HepG2 (cell line): ENCODE measurements at regions not wholly inside any gene's neighbourhood (a gene's known extent, or its start where the extent isn't known, plus 50 kb on each side); places are given as distances from the start of the nearest gene placed in this dataset.

Experiments
- ATAC-seq: fragments of 200-7000 bp; cut with Tn5 transposase; 3 replicates; pipeline ENCODE4 v1.9.1; 2020; ENCODE audit warnings: mild to moderate bottlenecking, moderate library complexity
- BruUV-seq: library from RNA; stranded (reverse); fragments of 400-500 nt; replicated peaks from 2 replicates; lab custom pipeline; 2021; lab: Mats Ljungman, UMichigan
- CTCF ChIA-PET: fragments of 300-600 bp; formaldehyde crosslinking; extraction: SDS; loops from one replicate; lab custom pipeline; 2021; ENCODE audit warnings: low total read pairs, inconsistent platforms, low intra/inter-chr PET ratio; lab: Yijun Ruan, JAX
- POLR2A ChIA-PET: fragments of 350-600 bp; sonication (Branson Sonifier 250); formaldehyde crosslinking; loops from one replicate; lab custom pipeline; 2020; ENCODE audit warnings: antibody characterized with exemption, inconsistent platforms; lab: Yijun Ruan, JAX
- DNase-seq: peaks from one replicate; pipeline ENCODE4 v3.0.0-alpha.2; 2015; ENCODE audit warnings: low spot score
- FAIRE-seq: peaks from 3 replicates; lab custom pipeline; 2011; peaks lifted over from hg19 to GRCh38; lab: Jason Lieb, UNC
- H2AFZ ChIP-seq: one replicate; pipeline ENCODE4 v1.6.1; 2011; ENCODE audit warnings: low read length, inconsistent platforms
- H3K27ac ChIP-seq: fragments of 300-600 bp; 3 replicates; pipeline ENCODE4 v1.8.0; 2011; ENCODE audit warnings: mixed run types, mild to moderate bottlenecking, mixed read lengths, low read length, inconsistent platforms; ENCODE audit not compliant: insufficient read depth; ENCODE audit errors: extremely low read length
- H3K27me3 ChIP-seq, 2 experiments: fragments of 200-600 bp in 1 of 2; 2 replicates in 1 of 2; 3 replicates in 1 of 2; pipeline versions ENCODE4 v1.6.0 to v1.8.0; 2011; ENCODE audit warnings: low read length in 2 of 2, mild to moderate bottlenecking in 2 of 2, moderate library complexity in 2 of 2, inconsistent platforms in 1 of 2; ENCODE audit not compliant: insufficient read depth in 2 of 2, control insufficient read depth in 1 of 2
- H3K36me3 ChIP-seq, 2 experiments: fragments of 200-600 bp in 1 of 2; replicated peaks in 1 of 2; 2 replicates in 1 of 2; 3 replicates in 1 of 2; pipeline versions ENCODE4 v1.5.1 to v1.8.0; 2011; ENCODE audit warnings: low read length in 2 of 2, inconsistent platforms in 1 of 2; ENCODE audit not compliant: insufficient read depth in 2 of 2, control insufficient read depth in 1 of 2
- H3K4me1 ChIP-seq: 2 replicates; pipeline ENCODE4 v1.5.1; 2012; ENCODE audit warnings: low read length, inconsistent platforms; ENCODE audit not compliant: insufficient read depth
- H3K4me2 ChIP-seq: 2 replicates; pipeline ENCODE4 v1.6.0; 2011; ENCODE audit warnings: low read depth, low read length, inconsistent platforms
- H3K4me3 ChIP-seq, 3 experiments: fragments of 200-600 bp in 1 of 3; sonication (generic), shearing (Covaris generic) in 1 of 3; replicated peaks in 1 of 3; 2 replicates each; pipeline ENCODE4 v1.5.1; 2011 to 2016; ENCODE audit warnings: low read length in 3 of 3, inconsistent platforms in 2 of 3, low read depth in 2 of 3, mild to moderate bottlenecking in 2 of 3, control low read depth in 1 of 3, mixed read lengths in 1 of 3; ENCODE audit not compliant: insufficient read depth in 1 of 3
- H3K79me2 ChIP-seq: one replicate; pipeline ENCODE4 v1.6.1; 2011; ENCODE audit warnings: low read length, inconsistent platforms; ENCODE audit not compliant: insufficient read depth
- H3K9ac ChIP-seq: 2 replicates; pipeline ENCODE4 v1.6.0; 2011; ENCODE audit warnings: mild to moderate bottlenecking, low read depth, low read length, inconsistent platforms; ENCODE audit not compliant: insufficient read depth
- H3K9me3 ChIP-seq: 2 replicates; pipeline ENCODE4 v1.5.1; 2012; ENCODE audit warnings: mild to moderate bottlenecking, low read length
- H4K20me1 ChIP-seq: 2 replicates; pipeline ENCODE4 v1.6.0; 2011; ENCODE audit warnings: inconsistent platforms, mild to moderate bottlenecking, low read length, moderate library complexity; ENCODE audit not compliant: insufficient read depth
- AGO2 ChIP-seq: fragments of 200-400 bp; formaldehyde crosslinking; optimal IDR thresholded peaks from 2 replicates; pipeline ENCODE3; 2017; ENCODE audit warnings: mild to moderate bottlenecking, low read depth, low read length, moderate library complexity
- GTF2F1 ChIP-seq: fragments of 150-350 bp; IDR thresholded peaks from 2 replicates; pipeline ENCODE4 v1.6.1; 2014; ENCODE audit warnings: low read length
- ZNF232 ChIP-seq: sonication (generic); formaldehyde crosslinking; IDR thresholded peaks from 2 replicates; pipeline ENCODE4 v1.4.0; 2020; ENCODE audit warnings: missing genetic modification reagents, borderline replicate concordance
- ZNF354B ChIP-seq: sonication (generic); formaldehyde crosslinking; IDR thresholded peaks from 2 replicates; pipeline ENCODE4 v1.8.0; 2022; ENCODE audit warnings: mild to moderate bottlenecking, missing genetic modification reagents
- ZNF678 ChIP-seq: sonication (generic); formaldehyde crosslinking; IDR thresholded peaks from 2 replicates; pipeline ENCODE4 v1.4.0; 2020; ENCODE audit warnings: mild to moderate bottlenecking, missing genetic modification reagents
- ZSCAN21 ChIP-seq: sonication (generic); formaldehyde crosslinking; IDR thresholded peaks from 2 replicates; pipeline ENCODE4 v1.8.0; 2022; ENCODE audit warnings: mild to moderate bottlenecking, missing genetic modification reagents, moderate library complexity, borderline replicate concordance
- WGBS: methylation state at CpG from one replicate; pipeline ENCODE4 v1.1.6; 2017; ENCODE audit warnings: low lambda C conversion rate; 5-methylcytosine and 5-hydroxymethylcytosine counted together
- in situ Hi-C: cut with HindIII; loops from 2 replicates; pipeline ENCODE4 v1.10.0; 2017; ENCODE audit warnings: low pct_unique_long_range_greater_than_20kb; ENCODE audit not compliant: extremely low pct_ligation_motif_present
- intact Hi-C: fragments of 100-400 bp; cut with micrococcal nuclease; formaldehyde crosslinking; loops from one replicate; pipeline ENCODE4 v1.10.0; 2022; ENCODE audit not compliant: unreplicated experiment
- TF ChIP-seq, protein P1 (sequence below): sonication (generic); formaldehyde crosslinking; IDR thresholded peaks from 2 replicates; pipeline ENCODE4 v1.4.0; 2020; ENCODE audit warnings: missing genetic modification reagents, mild to moderate bottlenecking, borderline replicate concordance
- TF ChIP-seq, protein P2 (sequence below): sonication (generic); formaldehyde crosslinking; IDR thresholded peaks from 2 replicates; pipeline ENCODE4 v1.4.0; 2020; ENCODE audit warnings: missing genetic modification reagents

DNA sequence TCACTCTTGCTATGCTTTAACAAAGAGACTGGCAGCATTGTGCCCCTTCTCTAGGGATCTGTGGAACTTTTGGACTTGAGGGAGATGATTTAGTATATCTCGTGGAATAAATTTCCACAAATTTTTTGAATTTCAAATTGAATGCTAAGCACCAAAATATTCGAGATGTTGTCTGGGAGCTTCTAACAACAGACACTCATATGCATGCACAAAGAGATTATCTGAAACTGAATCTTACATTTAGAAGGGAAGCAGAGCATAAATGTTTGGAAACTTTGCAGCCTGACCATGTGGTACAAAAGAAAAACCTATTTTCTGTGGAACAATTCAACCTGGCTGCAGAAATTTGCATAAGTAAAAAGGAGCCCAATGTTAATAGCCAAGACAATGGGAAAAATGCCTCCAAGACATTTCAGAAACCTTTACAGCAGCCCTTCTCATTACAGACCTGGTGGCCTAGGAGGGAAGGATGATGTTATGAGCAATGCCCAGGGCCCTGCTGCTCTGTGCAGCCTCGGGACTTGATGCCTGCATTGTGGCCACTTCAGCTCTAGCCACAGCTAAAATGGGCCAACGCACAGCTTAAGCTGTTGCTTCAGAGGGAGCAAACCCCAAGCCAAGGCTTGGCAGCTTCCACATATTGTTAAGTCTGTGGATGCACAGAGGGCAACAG, 285.8 kb upstream of the FAM174A start:
- Histone ChIP-seq H3K4me1 (no peaks in the 10 kb centered on the region), H2AFZ (no peak overlapping the region), H3K9ac (no peak overlapping the region), H3K27ac (no peak overlapping the region), H3K4me3 (no peak overlapping the region), H3K27me3 (no peaks in the 10 kb centered on the region), H3K79me2 (no peaks in the 10 kb centered on the region), H3K9me3 (no peaks in the 10 kb centered on the region), H3K36me3 (no peaks in the 10 kb centered on the region), H3K4me2 (no peak overlapping the region), H4K20me1 (no peaks in the 10 kb centered on the region)
- in situ Hi-C loops, result no loop called here
- TF ChIP-seq, protein P1, sequence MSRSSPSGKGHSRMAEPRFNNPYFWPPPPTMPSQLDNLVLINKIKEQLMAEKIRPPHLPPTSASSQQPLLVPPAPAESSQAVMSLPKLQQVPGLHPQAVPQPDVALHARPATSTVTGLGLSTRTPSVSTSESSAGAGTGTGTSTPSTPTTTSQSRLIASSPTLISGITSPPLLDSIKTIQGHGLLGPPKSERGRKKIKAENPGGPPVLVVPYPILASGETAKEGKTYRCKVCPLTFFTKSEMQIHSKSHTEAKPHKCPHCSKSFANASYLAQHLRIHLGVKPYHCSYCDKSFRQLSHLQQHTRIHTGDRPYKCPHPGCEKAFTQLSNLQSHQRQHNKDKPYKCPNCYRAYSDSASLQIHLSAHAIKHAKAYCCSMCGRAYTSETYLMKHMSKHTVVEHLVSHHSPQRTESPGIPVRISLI (CRISPR knock-in tag), result no peak
- no peak for TF ChIP-seq ZNF678 (CRISPR knock-in tag)
- no peak for TF ChIP-seq GTF2F1
- TF ChIP-seq ZNF232 (CRISPR knock-in tag), result no peak
- no peak for TF ChIP-seq ZNF354B
- TF ChIP-seq AGO2, result no peak
- no peak for TF ChIP-seq ZSCAN21
- TF ChIP-seq, protein P2, sequence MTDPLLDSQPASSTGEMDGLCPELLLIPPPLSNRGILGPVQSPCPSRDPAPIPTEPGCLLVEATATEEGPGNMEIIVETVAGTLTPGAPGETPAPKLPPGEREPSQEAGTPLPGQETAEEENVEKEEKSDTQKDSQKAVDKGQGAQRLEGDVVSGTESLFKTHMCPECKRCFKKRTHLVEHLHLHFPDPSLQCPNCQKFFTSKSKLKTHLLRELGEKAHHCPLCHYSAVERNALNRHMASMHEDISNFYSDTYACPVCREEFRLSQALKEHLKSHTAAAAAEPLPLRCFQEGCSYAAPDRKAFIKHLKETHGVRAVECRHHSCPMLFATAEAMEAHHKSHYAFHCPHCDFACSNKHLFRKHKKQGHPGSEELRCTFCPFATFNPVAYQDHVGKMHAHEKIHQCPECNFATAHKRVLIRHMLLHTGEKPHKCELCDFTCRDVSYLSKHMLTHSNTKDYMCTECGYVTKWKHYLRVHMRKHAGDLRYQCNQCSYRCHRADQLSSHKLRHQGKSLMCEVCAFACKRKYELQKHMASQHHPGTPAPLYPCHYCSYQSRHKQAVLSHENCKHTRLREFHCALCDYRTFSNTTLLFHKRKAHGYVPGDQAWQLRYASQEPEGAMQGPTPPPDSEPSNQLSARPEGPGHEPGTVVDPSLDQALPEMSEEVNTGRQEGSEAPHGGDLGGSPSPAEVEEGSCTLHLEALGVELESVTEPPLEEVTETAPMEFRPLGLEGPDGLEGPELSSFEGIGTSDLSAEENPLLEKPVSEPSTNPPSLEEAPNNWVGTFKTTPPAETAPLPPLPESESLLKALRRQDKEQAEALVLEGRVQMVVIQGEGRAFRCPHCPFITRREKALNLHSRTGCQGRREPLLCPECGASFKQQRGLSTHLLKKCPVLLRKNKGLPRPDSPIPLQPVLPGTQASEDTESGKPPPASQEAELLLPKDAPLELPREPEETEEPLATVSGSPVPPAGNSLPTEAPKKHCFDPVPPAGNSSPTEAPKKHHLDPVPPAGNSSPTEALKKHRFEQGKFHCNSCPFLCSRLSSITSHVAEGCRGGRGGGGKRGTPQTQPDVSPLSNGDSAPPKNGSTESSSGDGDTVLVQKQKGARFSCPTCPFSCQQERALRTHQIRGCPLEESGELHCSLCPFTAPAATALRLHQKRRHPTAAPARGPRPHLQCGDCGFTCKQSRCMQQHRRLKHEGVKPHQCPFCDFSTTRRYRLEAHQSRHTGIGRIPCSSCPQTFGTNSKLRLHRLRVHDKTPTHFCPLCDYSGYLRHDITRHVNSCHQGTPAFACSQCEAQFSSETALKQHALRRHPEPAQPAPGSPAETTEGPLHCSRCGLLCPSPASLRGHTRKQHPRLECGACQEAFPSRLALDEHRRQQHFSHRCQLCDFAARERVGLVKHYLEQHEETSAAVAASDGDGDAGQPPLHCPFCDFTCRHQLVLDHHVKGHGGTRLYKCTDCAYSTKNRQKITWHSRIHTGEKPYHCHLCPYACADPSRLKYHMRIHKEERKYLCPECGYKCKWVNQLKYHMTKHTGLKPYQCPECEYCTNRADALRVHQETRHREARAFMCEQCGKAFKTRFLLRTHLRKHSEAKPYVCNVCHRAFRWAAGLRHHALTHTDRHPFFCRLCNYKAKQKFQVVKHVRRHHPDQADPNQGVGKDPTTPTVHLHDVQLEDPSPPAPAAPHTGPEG (CRISPR knock-in tag), result no peak
- no TSS peak for BruUV-seq
- ChIA-PET CTCF (no interaction called here), POLR2A (no interaction called here)
- ATAC-seq (no peak), FAIRE-seq (no peak), DNase-seq (no peak)
- intact Hi-C loops, result no loop called here
- WGBS, result 2% methylated on average over 4 of the region's 4 CpGs
